ENCODE measurements at regions not wholly inside any gene's neighbourhood (a gene's known extent, or its start where the extent isn't known, plus 50 kb on each side); places are given as distances from the start of the nearest gene placed in this dataset.

- no peak overlapping the region for H3K27ac ChIP-seq (ENCODE audit: low read length)
- H3K27me3 ChIP-seq (ENCODE audit: low read length), result no peaks in the 10 kb centered on the region
- BruUV-seq (replicated peaks), result no TSS peak
- H3K36me3 ChIP-seq (ENCODE audit: low read depth, low read length), result no peaks in the 10 kb centered on the region
- no peak overlapping the region for H3K4me2 ChIP-seq (ENCODE audit: low read length)
- no peaks in the 10 kb centered on the region for H3K9me2 ChIP-seq (replicated peaks; ENCODE audit: low read length)
- H3K4me3 ChIP-seq (ENCODE audit: low read length), result no peak overlapping the region
- TF ChIP-seq EZH2phosphoT487 (IDR thresholded peaks at IDR 0.05; ENCODE audit: borderline replicate concordance, low read length), result no peak
- TF ChIP-seq EZH2 (IDR thresholded peaks at IDR 0.05; ENCODE audit: low read length, unreplicated experiment), result no peak
- no peak for TF ChIP-seq CTCF (conservative IDR thresholded peaks at IDR 0.05; ENCODE audit: low read depth, low read length)
- no peaks in the 10 kb centered on the region for H4K20me1 ChIP-seq (ENCODE audit: low read length)
- no peak overlapping the region for H3K9ac ChIP-seq (ENCODE audit: low read length)
- H2AFZ ChIP-seq (ENCODE audit: low read length), result no peak overlapping the region
- intact Hi-C loops (cut with micrococcal nuclease), result loop anchor here (5.0 kb wide), 1 partner anchor 54 kb away; no protein-coding TSS in a partner anchor
- DNase-seq (no peak), ATAC-seq (no peak)
- CTCF ChIA-PET, result no interaction called here
- no peaks in the 10 kb centered on the region for H3K79me2 ChIP-seq (ENCODE audit: low read length)
- H3F3A ChIP-seq (ENCODE audit: low read length, unreplicated experiment), result no peaks in the 10 kb centered on the region
- H3K9me3 ChIP-seq (ENCODE audit: low read length), result no peaks in the 10 kb centered on the region
- POLR2A ChIA-PET (ENCODE audit: unreplicated experiment), result no interaction called here
- no peaks in the 10 kb centered on the region for H3K4me1 ChIP-seq (ENCODE audit: insufficient read depth, low read length)
These were observed 95.0 kb upstream of the PCSK1 start for GRCh38 chr5:96527768-96528661.

- no peak overlapping the region for H3K4me2 ChIP-seq (ENCODE audit: low read length)
- H2AFZ ChIP-seq (ENCODE audit: low read length), result no peak overlapping the region
These were observed 95.9 kb upstream of the PCSK1 start for GRCh38 chr5:96528826-96529474.

More at GRCh38 chr5:96528826-96529474, 95.9 kb upstream of the PCSK1 start:
- no peak overlapping the region for H3K4me3 ChIP-seq (ENCODE audit: low read length)
- no peaks in the 10 kb centered on the region for H3K9me3 ChIP-seq (ENCODE audit: low read length)
- H4K20me1 ChIP-seq (ENCODE audit: low read length), result no peaks in the 10 kb centered on the region
- no peaks in the 10 kb centered on the region for H3K36me3 ChIP-seq (ENCODE audit: low read depth, low read length)
- CTCF ChIA-PET, result no interaction called here
- BruUV-seq (replicated peaks), result no TSS peak
- no peak overlapping the region for H3K9ac ChIP-seq (ENCODE audit: low read length)
- H3K4me1 ChIP-seq (ENCODE audit: insufficient read depth, low read length), result no peaks in the 10 kb centered on the region
- ATAC-seq (peak; percentile 45), DNase-seq (no peak)
- H3K27ac ChIP-seq (ENCODE audit: low read length), result no peak overlapping the region
- H3F3A ChIP-seq (ENCODE audit: low read length, unreplicated experiment), result no peaks in the 10 kb centered on the region
- intact Hi-C loops (cut with micrococcal nuclease), result loop anchor here (5.0 kb wide), 1 partner anchor 53 kb away; no protein-coding TSS in a partner anchor
- TF ChIP-seq CTCF (conservative IDR thresholded peaks at IDR 0.05; ENCODE audit: low read depth, low read length) (no peak), EZH2 (IDR thresholded peaks at IDR 0.05; ENCODE audit: low read length, unreplicated experiment) (no peak), EZH2phosphoT487 (IDR thresholded peaks at IDR 0.05; ENCODE audit: borderline replicate concordance, low read length) (no peak)
- POLR2A ChIA-PET (ENCODE audit: unreplicated experiment), result interaction anchor here (0.6 kb wide), 1 partner anchor 38 kb away, joined by 3 read pairs; no protein-coding TSS in a partner anchor
- H3K9me2 ChIP-seq (replicated peaks; ENCODE audit: low read length), result no peaks in the 10 kb centered on the region
- H3K27me3 ChIP-seq (ENCODE audit: low read length), result no peaks in the 10 kb centered on the region
- no peaks in the 10 kb centered on the region for H3K79me2 ChIP-seq (ENCODE audit: low read length)
